Neuronal stem cell (in vitro differentiated cells): ENCODE measurements at regions not wholly inside any gene's neighbourhood (a gene's known extent, or its start where the extent isn't known, plus 50 kb on each side); places are given as distances from the start of the nearest gene placed in this dataset.

Experiments
- DNase-seq: peaks from one replicate; pipeline ENCODE4 v3.0.0-alpha.2; 2013; ENCODE audit warnings: low spot score
- H2AFZ ChIP-seq: one replicate; pipeline ENCODE4 v1.6.1; 2013; ENCODE audit warnings: mild to moderate bottlenecking, low read length, inconsistent platforms
- H2AK5ac ChIP-seq: 2 replicates; pipeline ENCODE4 v1.6.1; 2013; ENCODE audit warnings: low read depth, mild to moderate bottlenecking, inconsistent platforms, low read length, moderate library complexity, mixed read lengths
- H2BK120ac ChIP-seq: 2 replicates; pipeline ENCODE4 v1.6.1; 2013; ENCODE audit warnings: low read depth, mild to moderate bottlenecking, inconsistent platforms, low read length, moderate library complexity, mixed read lengths
- H2BK12ac ChIP-seq: one replicate; pipeline ENCODE4 v1.6.1; 2013; ENCODE audit warnings: low read length, inconsistent platforms
- H2BK15ac ChIP-seq: 2 replicates; pipeline ENCODE4 v1.6.1; 2013; ENCODE audit warnings: mild to moderate bottlenecking, low read length, inconsistent platforms, mixed read lengths
- H2BK5ac ChIP-seq: one replicate; pipeline ENCODE4 v1.6.1; 2013; ENCODE audit warnings: inconsistent platforms, mild to moderate bottlenecking, low read length, moderate library complexity
- H3K14ac ChIP-seq: one replicate; pipeline ENCODE4 v1.6.1; 2013; ENCODE audit warnings: low read length, inconsistent platforms
- H3K18ac ChIP-seq: 2 replicates; pipeline ENCODE4 v1.6.1; 2013; ENCODE audit warnings: low read length, inconsistent platforms
- H3K23ac ChIP-seq: 2 replicates; pipeline ENCODE4 v1.6.1; 2013; ENCODE audit warnings: low read depth, mild to moderate bottlenecking, mixed read lengths, low read length, inconsistent platforms; ENCODE audit not compliant: poor library complexity
- H3K27ac ChIP-seq: replicated peaks from 3 replicates; pipeline ENCODE4 v1.5.1; 2013; ENCODE audit warnings: low read length, inconsistent platforms
- H3K27me3 ChIP-seq, 3 experiments: 2 replicates each; pipeline ENCODE4 v1.6.1; 2013; ENCODE audit warnings: low read length in 3 of 3, mild to moderate bottlenecking in 2 of 3, inconsistent platforms in 1 of 3, low read depth in 1 of 3, mixed read lengths in 1 of 3, moderate library complexity in 1 of 3; ENCODE audit not compliant: control insufficient read depth in 3 of 3, insufficient read depth in 3 of 3
- H3K36me3 ChIP-seq, 2 donors: replicated peaks in 1 of 2; 2 replicates each; pipeline ENCODE4 v1.6.1; 2013; ENCODE audit warnings: low read length in 2 of 2; ENCODE audit not compliant: control insufficient read depth in 2 of 2, insufficient read depth in 2 of 2
- H3K4ac ChIP-seq: 2 replicates; pipeline ENCODE4 v1.6.1; 2013; ENCODE audit warnings: inconsistent platforms, mild to moderate bottlenecking, low read length, moderate library complexity
- H3K4me1 ChIP-seq, 2 donors: 1 replicate in 1 of 2; 2 replicates in 1 of 2; pipeline ENCODE4 v1.6.1; 2013; ENCODE audit warnings: low read length in 2 of 2, low read depth in 1 of 2; ENCODE audit not compliant: control insufficient read depth in 2 of 2, insufficient read depth in 1 of 2
- H3K4me2 ChIP-seq: one replicate; pipeline ENCODE4 v1.6.1; 2013; ENCODE audit warnings: mild to moderate bottlenecking, low read length, inconsistent platforms; ENCODE audit not compliant: insufficient read depth, poor library complexity, severe bottlenecking
- H3K4me3 ChIP-seq, 2 donors: 2 replicates each; pipeline ENCODE4 v1.5.1; 2013; ENCODE audit warnings: low read length in 2 of 2, mild to moderate bottlenecking in 2 of 2, inconsistent platforms in 1 of 2, moderate library complexity in 1 of 2
- H3K79me1 ChIP-seq: one replicate; pipeline ENCODE4 v1.6.1; 2013; ENCODE audit warnings: low read depth, mild to moderate bottlenecking, inconsistent platforms, low read length, moderate library complexity
- H3K9ac ChIP-seq: one replicate; pipeline ENCODE4 v1.6.1; 2013; ENCODE audit warnings: mild to moderate bottlenecking, low read depth, low read length, inconsistent platforms; ENCODE audit not compliant: poor library complexity
- H3K9me3 ChIP-seq, 2 donors: replicated peaks in 1 of 2; 2 replicates each; pipeline versions ENCODE3 to v1.6.1; 2013; ENCODE audit warnings: low read length in 2 of 2, mild to moderate bottlenecking in 2 of 2, inconsistent platforms in 1 of 2, low read depth in 1 of 2, mixed read lengths in 1 of 2, moderate library complexity in 1 of 2; ENCODE audit not compliant: control insufficient read depth in 2 of 2, insufficient read depth in 1 of 2
- H4K8ac ChIP-seq: one replicate; pipeline ENCODE4 v1.6.1; 2013; ENCODE audit warnings: low read depth, mild to moderate bottlenecking, inconsistent platforms, low read length, moderate library complexity
- H4K91ac ChIP-seq: one replicate; pipeline ENCODE4 v1.6.1; 2013; ENCODE audit warnings: low read length, low read depth, mild to moderate bottlenecking, inconsistent platforms; ENCODE audit not compliant: poor library complexity
- WGBS, 2 donors: extraction: QIAGEN DNeasy Blood & Tissue Kit; methylation state at CpG; one replicate each; pipeline ENCODE4 v1.1.7; 2013; ENCODE audit warnings: missing lambda C conversion rate in 2 of 2, mixed read lengths in 1 of 2; ENCODE audit not compliant: insufficient read length in 2 of 2, insufficient replicate concordance in 1 of 2; ENCODE audit errors: extremely low coverage in 2 of 2; 5-methylcytosine and 5-hydroxymethylcytosine counted together

- Histone ChIP-seq H3K4ac (no peak overlapping the region), H3K79me1 (no peaks in the 10 kb centered on the region), H2BK5ac (no peak overlapping the region), H3K27me3 (no peaks in the 10 kb centered on the region), H3K14ac (no peak overlapping the region), H3K23ac (no peak overlapping the region), H3K4me3 (no peak overlapping the region), H2BK120ac (no peak overlapping the region), H3K4me1 (no peaks in the 10 kb centered on the region), H3K4me2 (no peak overlapping the region), H2AK5ac (no peak overlapping the region), H4K8ac (no peak overlapping the region), H4K91ac (no peak overlapping the region), H2BK15ac (no peak overlapping the region), H3K9me3 (no peaks in the 10 kb centered on the region), H3K36me3 (no peaks in the 10 kb centered on the region), H2AFZ (no peak overlapping the region), H3K9ac (no peak overlapping the region), H2BK12ac (no peak overlapping the region), H3K18ac (no peak overlapping the region), H3K27ac (no peak overlapping the region)
- no peak for DNase-seq
Observed at GRCh38 chr1:170836141-170836540, 99.2 kb upstream of the MROH9 start.

- no peaks in the 10 kb centered on the region for H3K9me3 ChIP-seq
- H3K23ac ChIP-seq: no peak overlapping the region
- no peak overlapping the region for H2AFZ ChIP-seq
- no peaks in the 10 kb centered on the region for H3K27me3 ChIP-seq
- H4K91ac ChIP-seq: no peak overlapping the region
- H3K79me1 ChIP-seq: no peaks in the 10 kb centered on the region
- H3K4me1 ChIP-seq: no peaks in the 10 kb centered on the region
- no peak for DNase-seq
- no peak overlapping the region for H2BK15ac ChIP-seq
- H2BK5ac ChIP-seq: no peak overlapping the region
- no peak overlapping the region for H2BK12ac ChIP-seq
- H2BK120ac ChIP-seq: no peak overlapping the region
- no peaks in the 10 kb centered on the region for H3K36me3 ChIP-seq
- H4K8ac ChIP-seq: no peak overlapping the region
- no peak overlapping the region for H3K4ac ChIP-seq
- H3K4me3 ChIP-seq: no peak overlapping the region
- no peak overlapping the region for H3K27ac ChIP-seq
- WGBS, 2 donors: no CpG with 5 or more reads among the region's 1 CpG
- H3K4me2 ChIP-seq: no peak overlapping the region
- no peak overlapping the region for H3K9ac ChIP-seq
- H3K18ac ChIP-seq: no peak overlapping the region
- H2AK5ac ChIP-seq: no peak overlapping the region
- H3K14ac ChIP-seq: no peak overlapping the region
Observed at GRCh38 chr1:170840371-170840770, 95.0 kb upstream of the MROH9 start.

- no peak overlapping the region for H3K4me2 ChIP-seq
- H3K4ac ChIP-seq: no peak overlapping the region
- H2AK5ac ChIP-seq: no peak overlapping the region
- no peaks in the 10 kb centered on the region for H3K79me1 ChIP-seq
- no peak overlapping the region for H3K23ac ChIP-seq
- no peak overlapping the region for H3K27ac ChIP-seq
- H2BK15ac ChIP-seq: no peak overlapping the region
- H2BK12ac ChIP-seq: no peak overlapping the region
- H2BK120ac ChIP-seq: no peak overlapping the region
- no peak overlapping the region for H2AFZ ChIP-seq
- H3K27me3 ChIP-seq: no peaks in the 10 kb centered on the region
- no peak overlapping the region for H3K14ac ChIP-seq
- no peak for DNase-seq
- H4K91ac ChIP-seq: no peak overlapping the region
- H2BK5ac ChIP-seq: no peak overlapping the region
- H3K4me1 ChIP-seq: peaks cover 0 to 2% of the 10 kb centered on the region in 2 donors
- H3K9me3 ChIP-seq: no peaks in the 10 kb centered on the region
- no peak overlapping the region for H3K9ac ChIP-seq
- no CpG with 5 or more reads among the region's 5 CpGs for WGBS, 2 donors
- H3K4me3 ChIP-seq: no peak overlapping the region
- H4K8ac ChIP-seq: no peak overlapping the region
- no peak overlapping the region for H3K18ac ChIP-seq
- H3K36me3 ChIP-seq: no peaks in the 10 kb centered on the region
Observed at GRCh38 chr1:170853302-170853701, 82.0 kb upstream of the MROH9 start.

- Histone ChIP-seq H4K91ac (no peak overlapping the region), H3K79me1 (no peaks in the 10 kb centered on the region), H2AK5ac (no peak overlapping the region), H3K14ac (no peak overlapping the region), H3K4me3 (no peak overlapping the region), H3K4me2 (no peak overlapping the region), H3K27me3 (no peaks in the 10 kb centered on the region), H2BK12ac (no peak overlapping the region), H3K18ac (no peak overlapping the region), H3K36me3 (no peaks in the 10 kb centered on the region), H3K9ac (no peak overlapping the region), H4K8ac (no peak overlapping the region), H3K4ac (no peak overlapping the region), H3K4me1 (peaks cover 2 to 4% of the 10 kb centered on the region in 2 donors), H2BK5ac (no peak overlapping the region), H2BK120ac (no peak overlapping the region), H3K27ac (no peak overlapping the region), H3K9me3 (no peaks in the 10 kb centered on the region), H2AFZ (no peak overlapping the region), H2BK15ac (no peak overlapping the region), H3K23ac (no peak overlapping the region)
- DNase-seq: no peak
Observed at GRCh38 chr1:170853867-170854266, 81.5 kb upstream of the MROH9 start.
